Endothelial cell (in vitro differentiated cells): ENCODE measurements at regions not wholly inside any gene's neighbourhood (a gene's known extent, or its start where the extent isn't known, plus 50 kb on each side); places are given as distances from the start of the nearest gene placed in this dataset.

Experiments used
- DNase-seq: peaks from one replicate; pipeline ENCODE4 v3.0.0; 2021; ENCODE audit warnings: low spot score
- H3K27ac Mint-ChIP-seq: one replicate; pipeline ENCODE4 v1.8.0; 2021; ENCODE audit warnings: mixed read lengths, inconsistent platforms; ENCODE audit not compliant: unreplicated experiment
- H3K27me3 Mint-ChIP-seq: one replicate; pipeline ENCODE4 v1.8.0; 2021; ENCODE audit warnings: mild to moderate bottlenecking, moderate library complexity, mixed read lengths, inconsistent platforms; ENCODE audit not compliant: unreplicated experiment
- H3K36me3 Mint-ChIP-seq: one replicate; pipeline ENCODE4 v1.8.0; 2021; ENCODE audit warnings: mild to moderate bottlenecking, low read depth, mixed read lengths, inconsistent platforms; ENCODE audit not compliant: unreplicated experiment
- H3K4me1 Mint-ChIP-seq: one replicate; pipeline ENCODE4 v1.8.0; 2021; ENCODE audit warnings: mild to moderate bottlenecking, mixed read lengths, inconsistent platforms; ENCODE audit not compliant: unreplicated experiment
- H3K4me3 Mint-ChIP-seq: one replicate; pipeline ENCODE4 v1.8.0; 2021; ENCODE audit warnings: mild to moderate bottlenecking, mixed read lengths, inconsistent platforms; ENCODE audit not compliant: unreplicated experiment
- H3K9me3 Mint-ChIP-seq: one replicate; pipeline ENCODE4 v1.8.0; 2021; ENCODE audit warnings: mixed read lengths, inconsistent platforms; ENCODE audit not compliant: unreplicated experiment
- CTCF ChIP-seq: fragments of 200-600 bp; sonication (generic); IDR thresholded peaks from one replicate; pipeline ENCODE4 v1.5.0; 2021; ENCODE audit warnings: antibody characterized with exemption; ENCODE audit not compliant: unreplicated experiment

- H3K36me3 Mint-ChIP-seq, result no peaks in the 10 kb centered on the region
- no peak for TF ChIP-seq CTCF
- H3K27me3 Mint-ChIP-seq, result peaks cover 1% of the 10 kb centered on the region
- H3K9me3 Mint-ChIP-seq, result no peaks in the 10 kb centered on the region
- no peak overlapping the region for H3K4me3 Mint-ChIP-seq
- H3K4me1 Mint-ChIP-seq, result peaks cover 4% of the 10 kb centered on the region
- H3K27ac Mint-ChIP-seq, result no peak overlapping the region
- DNase-seq, result no peak
These were observed 102.4 kb upstream of the UBE3A start for GRCh38 chr15:25541228-25541627.

- H3K4me1 Mint-ChIP-seq, result peaks cover 4% of the 10 kb centered on the region
- H3K9me3 Mint-ChIP-seq, result no peaks in the 10 kb centered on the region
- DNase-seq, result no peak
- no peak overlapping the region for H3K4me3 Mint-ChIP-seq
- no peak for TF ChIP-seq CTCF
- peaks cover 1% of the 10 kb centered on the region for H3K27me3 Mint-ChIP-seq
- peaks cover 3% of the 10 kb centered on the region for H3K36me3 Mint-ChIP-seq
- no peak overlapping the region for H3K27ac Mint-ChIP-seq
These were observed 98.2 kb upstream of the UBE3A start for GRCh38 chr15:25536801-25537611.

GRCh38 chr15:25535866-25536265 is 97.0 kb upstream of the UBE3A start:
- Mint-ChIP-seq H3K4me1 (peaks cover 4% of the 10 kb centered on the region), H3K27me3 (no peaks in the 10 kb centered on the region), H3K4me3 (no peak overlapping the region), H3K27ac (no peak overlapping the region), H3K36me3 (peaks cover 3% of the 10 kb centered on the region), H3K9me3 (no peaks in the 10 kb centered on the region)
- DNase-seq, result no peak
- no peak for TF ChIP-seq CTCF

GRCh38 chr15:25534293-25534692 is 95.5 kb upstream of the UBE3A start:
- H3K27ac Mint-ChIP-seq, result no peak overlapping the region

More at GRCh38 chr15:25534293-25534692, 95.5 kb upstream of the UBE3A start:
- H3K4me1 Mint-ChIP-seq, result peaks cover 4% of the 10 kb centered on the region
- H3K36me3 Mint-ChIP-seq, result peaks cover 3% of the 10 kb centered on the region
- DNase-seq, result no peak
- H3K4me3 Mint-ChIP-seq, result no peak overlapping the region
- no peaks in the 10 kb centered on the region for H3K9me3 Mint-ChIP-seq
- no peaks in the 10 kb centered on the region for H3K27me3 Mint-ChIP-seq
- no peak for TF ChIP-seq CTCF
